Endodermal cell (in vitro differentiated cells): ENCODE measurements at regions not wholly inside any gene's neighbourhood (a gene's known extent, or its start where the extent isn't known, plus 50 kb on each side); places are given as distances from the start of the nearest gene placed in this dataset.

Experiments used
- DNase-seq: peaks from one replicate; pipeline ENCODE4 v3.0.0-alpha.2; 2017
- H3K27ac ChIP-seq: 2 replicates; pipeline ENCODE4 v1.5.1; 2013; ENCODE audit warnings: mild to moderate bottlenecking, low read depth, low read length, moderate library complexity
- H3K27me3 ChIP-seq: 2 replicates; pipeline ENCODE4 v1.6.1; 2013; ENCODE audit warnings: mild to moderate bottlenecking, low read length, moderate library complexity; ENCODE audit not compliant: insufficient read depth, control insufficient read depth, poor library complexity, severe bottlenecking
- H3K36me3 ChIP-seq: 2 replicates; pipeline ENCODE4 v1.7.0; 2013; ENCODE audit warnings: mild to moderate bottlenecking, low read length, moderate library complexity; ENCODE audit not compliant: control insufficient read depth, insufficient read depth
- H3K4me1 ChIP-seq: one replicate; pipeline ENCODE4 v1.7.0; 2013; ENCODE audit warnings: low read length; ENCODE audit not compliant: control insufficient read depth, insufficient read depth
- H3K4me3 ChIP-seq: 2 replicates; pipeline ENCODE4 v1.5.1; 2013; ENCODE audit warnings: mild to moderate bottlenecking, low read length, moderate library complexity
- H3K9ac ChIP-seq: 2 replicates; pipeline ENCODE4 v1.6.1; 2013; ENCODE audit warnings: mild to moderate bottlenecking, low read length, moderate library complexity; ENCODE audit not compliant: poor library complexity, severe bottlenecking; ENCODE audit errors: extremely low read depth
- H3K9me3 ChIP-seq: 2 replicates; pipeline ENCODE4 v1.6.1; 2013; ENCODE audit warnings: mild to moderate bottlenecking, low read length, moderate library complexity; ENCODE audit not compliant: control insufficient read depth
- H3K27ac Mint-ChIP-seq: 2 replicates; pipeline ENCODE4 v1.8.0; 2020; ENCODE audit warnings: mixed read lengths
- H3K27me3 Mint-ChIP-seq: 2 replicates; pipeline ENCODE4 v1.8.0; 2021; ENCODE audit warnings: mild to moderate bottlenecking, mixed read lengths; ENCODE audit not compliant: insufficient read depth
- H3K36me3 Mint-ChIP-seq: 2 replicates; pipeline ENCODE4 v1.8.0; 2020; ENCODE audit warnings: low read depth, mixed read lengths
- H3K4me1 Mint-ChIP-seq: 2 replicates; pipeline ENCODE4 v1.8.0; 2020; ENCODE audit warnings: mixed read lengths
- H3K4me3 Mint-ChIP-seq: 2 replicates; pipeline ENCODE4 v1.8.0; 2020; ENCODE audit warnings: mild to moderate bottlenecking, moderate library complexity, mixed read lengths
- H3K9me3 Mint-ChIP-seq: 2 replicates; pipeline ENCODE4 v1.8.0; 2020; ENCODE audit warnings: mild to moderate bottlenecking, mixed read lengths
- WGBS, 2 experiments: methylation state at CpG; one replicate each; pipeline versions ENCODE4 v1.1.5 to v1.1.7; 2013; ENCODE audit warnings: missing lambda C conversion rate in 2 of 2, mixed read lengths in 1 of 2; ENCODE audit not compliant: insufficient coverage in 1 of 2, insufficient read length in 1 of 2; 5-methylcytosine and 5-hydroxymethylcytosine counted together
- TF ChIP-seq, protein P1 (sequence below): fragments of 200-600 bp; sonication (generic); conservative IDR thresholded peaks from 2 replicates; pipeline ENCODE4 v1.5.0; 2021; ENCODE audit warnings: antibody characterized with exemption, mild to moderate bottlenecking

- Histone ChIP-seq H3K9me3 (peaks cover 39% of the 10 kb centered on the region), H3K4me1 (peaks cover 2% of the 10 kb centered on the region), H3K27me3 (no peaks in the 10 kb centered on the region), H3K4me3 (peak overlapping the region; percentile 3), H3K27ac (no peak overlapping the region), H3K9ac (no peak overlapping the region), H3K36me3 (no peaks in the 10 kb centered on the region)
- no peak overlapping the region for H3K4me3 Mint-ChIP-seq
- peaks cover 35% of the 10 kb centered on the region for H3K9me3 Mint-ChIP-seq
- H3K4me1 Mint-ChIP-seq: peaks cover 9% of the 10 kb centered on the region
- TF ChIP-seq, protein P1, sequence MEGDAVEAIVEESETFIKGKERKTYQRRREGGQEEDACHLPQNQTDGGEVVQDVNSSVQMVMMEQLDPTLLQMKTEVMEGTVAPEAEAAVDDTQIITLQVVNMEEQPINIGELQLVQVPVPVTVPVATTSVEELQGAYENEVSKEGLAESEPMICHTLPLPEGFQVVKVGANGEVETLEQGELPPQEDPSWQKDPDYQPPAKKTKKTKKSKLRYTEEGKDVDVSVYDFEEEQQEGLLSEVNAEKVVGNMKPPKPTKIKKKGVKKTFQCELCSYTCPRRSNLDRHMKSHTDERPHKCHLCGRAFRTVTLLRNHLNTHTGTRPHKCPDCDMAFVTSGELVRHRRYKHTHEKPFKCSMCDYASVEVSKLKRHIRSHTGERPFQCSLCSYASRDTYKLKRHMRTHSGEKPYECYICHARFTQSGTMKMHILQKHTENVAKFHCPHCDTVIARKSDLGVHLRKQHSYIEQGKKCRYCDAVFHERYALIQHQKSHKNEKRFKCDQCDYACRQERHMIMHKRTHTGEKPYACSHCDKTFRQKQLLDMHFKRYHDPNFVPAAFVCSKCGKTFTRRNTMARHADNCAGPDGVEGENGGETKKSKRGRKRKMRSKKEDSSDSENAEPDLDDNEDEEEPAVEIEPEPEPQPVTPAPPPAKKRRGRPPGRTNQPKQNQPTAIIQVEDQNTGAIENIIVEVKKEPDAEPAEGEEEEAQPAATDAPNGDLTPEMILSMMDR: no peak
- H3K27me3 Mint-ChIP-seq: peaks cover 9% of the 10 kb centered on the region
- no peak for DNase-seq
- 80 to 97% methylated on average over 1 to 2 of the region's 2 CpGs for WGBS, 2 experiments
- H3K27ac Mint-ChIP-seq: no peak overlapping the region
- H3K36me3 Mint-ChIP-seq: peaks cover 4% of the 10 kb centered on the region
These were observed 466.6 kb upstream of the PROX1 start for GRCh38 chr1:213521206-213521605.

- H3K9me3 ChIP-seq: peaks cover 33% of the 10 kb centered on the region
- Mint-ChIP-seq H3K4me3 (peak overlapping the region; percentile 15), H3K4me1 (peaks cover 5% of the 10 kb centered on the region), H3K27me3 (peaks cover 3% of the 10 kb centered on the region), H3K36me3 (peaks cover 4% of the 10 kb centered on the region), H3K27ac (peak overlapping the region; percentile 14), H3K9me3 (peaks cover 32% of the 10 kb centered on the region)
- H3K27me3 ChIP-seq: no peaks in the 10 kb centered on the region
- TF ChIP-seq, protein P1: no peak
- WGBS, 2 experiments: 61 to 68% methylated on average over 8 to 10 of the region's 10 CpGs
- peak; percentile 85 for DNase-seq
- no peaks in the 10 kb centered on the region for H3K36me3 ChIP-seq
- H3K27ac ChIP-seq: no peak overlapping the region
- no peak overlapping the region for H3K9ac ChIP-seq
- peaks cover 2% of the 10 kb centered on the region for H3K4me1 ChIP-seq
- no peak overlapping the region for H3K4me3 ChIP-seq
These were observed 463.9 kb upstream of the PROX1 start for GRCh38 chr1:213523781-213524398.

DNA sequence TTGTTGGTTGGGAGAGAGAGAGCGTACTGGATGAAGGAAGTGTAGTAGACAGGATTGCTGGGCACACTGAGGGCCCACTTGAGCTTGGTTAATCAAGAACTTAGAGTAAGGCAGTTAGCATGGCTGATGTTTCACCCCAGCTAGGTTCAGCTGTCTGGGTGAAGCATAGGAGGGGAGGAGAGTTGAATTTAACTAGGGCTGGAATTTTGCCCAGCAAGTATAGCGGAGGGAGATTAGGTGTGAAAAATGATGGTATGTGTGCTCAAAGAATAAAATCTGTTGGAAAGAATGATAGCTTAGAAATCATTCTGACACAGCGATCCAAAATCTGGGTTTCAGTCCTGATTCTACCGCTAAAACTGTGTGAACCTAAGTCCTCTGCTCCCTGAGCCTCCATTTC lies 461.5 kb upstream of the PROX1 start:
- Histone ChIP-seq H3K36me3 (no peaks in the 10 kb centered on the region), H3K9ac (no peak overlapping the region), H3K4me3 (no peak overlapping the region), H3K27me3 (no peaks in the 10 kb centered on the region), H3K9me3 (peaks cover 21% of the 10 kb centered on the region), H3K27ac (no peak overlapping the region), H3K4me1 (peaks cover 2% of the 10 kb centered on the region)
- Mint-ChIP-seq H3K27me3 (peaks cover 3% of the 10 kb centered on the region), H3K4me1 (no peaks in the 10 kb centered on the region), H3K27ac (no peak overlapping the region), H3K9me3 (peaks cover 17% of the 10 kb centered on the region), H3K36me3 (no peaks in the 10 kb centered on the region), H3K4me3 (no peak overlapping the region)
- WGBS, 2 experiments: 97 to 100% methylated on average over 4 of the region's 4 CpGs
- TF ChIP-seq, protein P1: no peak
- no peak for DNase-seq
